SH-SY5Y (cell line): ENCODE measurements at regions not wholly inside any gene's neighbourhood (a gene's known extent, or its start where the extent isn't known, plus 50 kb on each side); places are given as distances from the start of the nearest gene placed in this dataset.

Experiments
- GATA2 ChIP-seq: IDR thresholded peaks from 2 replicates; pipeline ENCODE4 v1.6.1; 2011; ENCODE audit warnings: mild to moderate bottlenecking, low read depth, low read length
- GATA3 ChIP-seq: IDR thresholded peaks from 2 replicates; pipeline ENCODE4 v1.6.1; 2011; ENCODE audit warnings: low read depth, mild to moderate bottlenecking, low read length, moderate library complexity

- no peak for TF ChIP-seq GATA3
- TF ChIP-seq GATA2: no peak
Measured at GRCh38 chr10:1966712-1967376, 229.5 kb upstream of the ADARB2 start.
